ENCODE measurements at regions not wholly inside any gene's neighbourhood (a gene's known extent, or its start where the extent isn't known, plus 50 kb on each side); places are given as distances from the start of the nearest gene placed in this dataset.

DNA sequence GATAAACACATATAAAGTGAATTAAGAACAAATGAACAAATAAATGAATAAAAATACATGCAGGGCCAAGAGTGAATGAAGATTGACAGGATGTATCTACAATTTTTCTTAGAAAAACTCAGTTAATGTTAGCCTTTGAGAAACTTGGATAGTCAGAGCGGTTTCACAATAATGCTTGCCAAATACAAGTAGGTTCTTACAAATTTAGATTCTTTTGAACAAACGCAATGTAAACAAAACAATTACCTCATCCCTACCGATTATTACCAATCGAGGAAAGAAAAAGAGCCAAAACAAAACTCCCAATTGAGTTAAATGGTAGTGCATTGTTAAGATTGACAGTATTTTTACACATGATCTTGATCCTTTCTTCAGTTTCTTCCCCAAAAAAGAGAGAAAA is 176.9 kb upstream of the DEPDC1 start:
- TF ChIP-seq CTCF (IDR thresholded peaks at IDR 0.05), result no peak
- TF ChIP-seq, protein P1, sequence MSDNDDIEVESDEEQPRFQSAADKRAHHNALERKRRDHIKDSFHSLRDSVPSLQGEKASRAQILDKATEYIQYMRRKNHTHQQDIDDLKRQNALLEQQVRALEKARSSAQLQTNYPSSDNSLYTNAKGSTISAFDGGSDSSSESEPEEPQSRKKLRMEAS (IDR thresholded peaks at IDR 0.05), result no peak
- TF ChIP-seq RFX5 (IDR thresholded peaks at IDR 0.05), result no peak
- TF ChIP-seq EP300 (IDR thresholded peaks at IDR 0.05), result no peak
- TF ChIP-seq CHD2 (IDR thresholded peaks at IDR 0.05; ENCODE audit: low read length, partially characterized antibody), result no peak
- no peak for TF ChIP-seq MAZ (IDR thresholded peaks at IDR 0.05; ENCODE audit: borderline replicate concordance, low read depth, low read length)

Data from A549 (cell line).